SU-DHL-6 (cell line): ENCODE measurements at regions not wholly inside any gene's neighbourhood (a gene's known extent, or its start where the extent isn't known, plus 50 kb on each side); places are given as distances from the start of the nearest gene placed in this dataset.

Experiments used
- EZH2phosphoT487 ChIP-seq: fragments of 200-600 bp; sonication (generic), shearing (Covaris generic); conservative IDR thresholded peaks from 2 replicates; pipeline ENCODE4 v1.6.1; 2018; ENCODE audit warnings: mild to moderate bottlenecking, antibody characterized with exemption, low read length, moderate library complexity, mixed read lengths
- TF ChIP-seq, protein P1 (sequence below): fragments of 200-600 bp; sonication (generic); IDR thresholded peaks from one replicate; pipeline ENCODE4 v1.5.1; 2017; ENCODE audit warnings: antibody characterized with exemption, mild to moderate bottlenecking, low read length, moderate library complexity; ENCODE audit not compliant: insufficient read depth, poor library complexity, severe bottlenecking

DNA sequence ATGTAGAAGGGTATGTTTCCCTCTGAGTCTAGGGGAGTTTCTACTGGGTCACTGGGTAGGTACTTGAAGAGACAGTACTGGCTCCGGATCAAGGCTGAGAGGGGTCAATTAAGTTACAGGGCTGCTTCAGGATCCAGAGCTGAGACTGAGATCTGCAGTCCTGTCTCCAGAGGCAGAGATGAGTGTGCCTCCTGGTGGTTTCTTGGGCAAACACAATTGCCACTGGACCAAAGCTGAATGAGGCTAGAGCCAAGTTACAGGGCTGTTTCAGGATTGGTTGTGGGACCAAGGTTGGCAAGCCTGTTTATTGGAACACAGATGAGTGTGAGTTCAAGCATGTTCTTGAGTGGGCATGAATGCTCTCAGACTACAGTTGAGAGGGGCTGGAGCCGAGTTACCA, 157.9 kb downstream of the ADCYAP1 start:
- TF ChIP-seq, protein P1, sequence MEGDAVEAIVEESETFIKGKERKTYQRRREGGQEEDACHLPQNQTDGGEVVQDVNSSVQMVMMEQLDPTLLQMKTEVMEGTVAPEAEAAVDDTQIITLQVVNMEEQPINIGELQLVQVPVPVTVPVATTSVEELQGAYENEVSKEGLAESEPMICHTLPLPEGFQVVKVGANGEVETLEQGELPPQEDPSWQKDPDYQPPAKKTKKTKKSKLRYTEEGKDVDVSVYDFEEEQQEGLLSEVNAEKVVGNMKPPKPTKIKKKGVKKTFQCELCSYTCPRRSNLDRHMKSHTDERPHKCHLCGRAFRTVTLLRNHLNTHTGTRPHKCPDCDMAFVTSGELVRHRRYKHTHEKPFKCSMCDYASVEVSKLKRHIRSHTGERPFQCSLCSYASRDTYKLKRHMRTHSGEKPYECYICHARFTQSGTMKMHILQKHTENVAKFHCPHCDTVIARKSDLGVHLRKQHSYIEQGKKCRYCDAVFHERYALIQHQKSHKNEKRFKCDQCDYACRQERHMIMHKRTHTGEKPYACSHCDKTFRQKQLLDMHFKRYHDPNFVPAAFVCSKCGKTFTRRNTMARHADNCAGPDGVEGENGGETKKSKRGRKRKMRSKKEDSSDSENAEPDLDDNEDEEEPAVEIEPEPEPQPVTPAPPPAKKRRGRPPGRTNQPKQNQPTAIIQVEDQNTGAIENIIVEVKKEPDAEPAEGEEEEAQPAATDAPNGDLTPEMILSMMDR, result no peak
- TF ChIP-seq EZH2phosphoT487, result no peak
